HG02840 (cell line): ENCODE measurements at regions not wholly inside any gene's neighbourhood (a gene's known extent, or its start where the extent isn't known, plus 50 kb on each side); places are given as distances from the start of the nearest gene placed in this dataset.

Experiments used
- ATAC-seq: cut with Tn5 transposase; IDR thresholded peaks from one replicate; pipeline ENCODE4 v1.9.1; 2021; ENCODE audit warnings: mild to moderate bottlenecking, moderate library complexity, moderate number of reproducible peaks; ENCODE audit not compliant: unreplicated experiment, low FRiP score

- no peak for ATAC-seq
These were observed 202.9 kb downstream of the FAM76B start for GRCh38 chr11:95586661-95587060.

- no peak for ATAC-seq
These were observed 203.4 kb downstream of the FAM76B start for GRCh38 chr11:95586155-95586554.

GRCh38 chr11:95585752-95586077 lies 203.9 kb downstream of the FAM76B start:
- no peak for ATAC-seq

- ATAC-seq, result no peak
These were observed 204.4 kb downstream of the FAM76B start for GRCh38 chr11:95585069-95585751.

GRCh38 chr11:95584589-95584988 lies 205.0 kb downstream of the FAM76B start:
- ATAC-seq, result no peak

GRCh38 chr11:95584180-95584579 lies 205.4 kb downstream of the FAM76B start:
- no peak for ATAC-seq

GRCh38 chr11:95577716-95578460 lies 211.7 kb downstream of the FAM76B start:
- no peak for ATAC-seq

- ATAC-seq, result no peak
These were observed 213.3 kb downstream of the FAM76B start for GRCh38 chr11:95576146-95576845.

- ATAC-seq, result no peak
These were observed 214.1 kb downstream of the FAM76B start for GRCh38 chr11:95575517-95575916.

- no peak for ATAC-seq
These were observed 217.8 kb downstream of the FAM76B start for GRCh38 chr11:95571718-95572260.

GRCh38 chr11:95570845-95571244 lies 218.7 kb downstream of the FAM76B start:
- ATAC-seq, result no peak

- ATAC-seq, result no peak
These were observed 220.4 kb downstream of the FAM76B start for GRCh38 chr11:95569207-95569606.

- ATAC-seq, result no peak
These were observed 221.3 kb downstream of the FAM76B start for GRCh38 chr11:95568281-95568680.

- ATAC-seq, result no peak
These were observed 221.9 kb downstream of the FAM76B start for GRCh38 chr11:95567685-95568084.

- no peak for ATAC-seq
These were observed 223.4 kb downstream of the FAM76B start for GRCh38 chr11:95566211-95566610.

- no peak for ATAC-seq
These were observed 223.8 kb downstream of the FAM76B start for GRCh38 chr11:95565724-95566141.

GRCh38 chr11:95563859-95564258 lies 225.7 kb downstream of the FAM76B start:
- no peak for ATAC-seq

- no peak for ATAC-seq
These were observed 226.4 kb downstream of the FAM76B start for GRCh38 chr11:95563173-95563572.

- no peak for ATAC-seq
These were observed 227.2 kb downstream of the FAM76B start for GRCh38 chr11:95562196-95562921.

GRCh38 chr11:95559899-95560298 lies 229.7 kb downstream of the FAM76B start:
- ATAC-seq, result no peak

- ATAC-seq, result no peak
These were observed 232.2 kb downstream of the FAM76B start for GRCh38 chr11:95557376-95557775.
